Central memory CD4-positive, alpha-beta T cell (primary cell): ENCODE measurements at regions not wholly inside any gene's neighbourhood (a gene's known extent, or its start where the extent isn't known, plus 50 kb on each side); places are given as distances from the start of the nearest gene placed in this dataset.

Experiments
- DNase-seq: peaks from one replicate; pipeline ENCODE4 v3.0.0; 2022

DNA sequence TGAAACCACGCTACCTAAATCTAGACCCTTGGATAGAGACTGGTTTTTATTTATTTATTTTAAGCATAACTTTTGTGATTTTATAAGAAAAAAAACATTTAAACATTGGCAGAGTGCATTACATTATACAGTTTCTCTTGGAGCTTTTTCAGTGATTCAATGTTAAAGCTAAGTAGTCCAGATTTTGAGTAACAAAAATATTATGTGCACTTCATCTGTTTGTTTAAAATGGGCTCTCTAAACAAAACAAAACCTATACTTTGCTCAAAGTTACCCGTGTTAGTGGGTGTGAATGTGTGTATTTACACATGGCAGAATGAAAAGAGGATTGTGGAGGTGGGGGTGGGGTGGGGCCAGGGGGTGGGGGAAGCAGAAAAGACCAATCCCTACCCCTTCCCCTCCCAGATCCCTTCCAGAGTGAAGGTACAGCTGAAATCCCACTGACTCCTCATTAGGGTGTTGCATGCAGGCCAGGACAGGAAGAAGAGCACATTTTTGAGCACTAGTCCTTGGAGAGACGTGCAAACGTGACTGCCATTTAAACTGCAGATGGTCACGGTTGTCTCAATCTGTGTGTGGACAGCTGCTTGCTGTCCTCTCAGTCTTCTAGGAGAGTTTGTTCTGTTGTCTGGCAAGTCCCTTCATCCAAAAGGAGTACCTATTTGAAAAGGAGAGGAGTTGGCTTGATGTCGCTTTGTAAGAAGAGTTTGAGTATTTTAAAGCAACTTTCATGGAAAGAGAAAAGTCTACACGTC lies 303.0 kb downstream of the ICOS start:
- no peak for DNase-seq

GRCh38 chr2:204240961-204241360 lies 304.3 kb upstream of the PARD3B start:
- DNase-seq: no peak

GRCh38 chr2:204249437-204249836 lies 295.8 kb upstream of the PARD3B start:
- no peak for DNase-seq

GRCh38 chr2:204250692-204251091 lies 294.6 kb upstream of the PARD3B start:
- no peak for DNase-seq

DNA sequence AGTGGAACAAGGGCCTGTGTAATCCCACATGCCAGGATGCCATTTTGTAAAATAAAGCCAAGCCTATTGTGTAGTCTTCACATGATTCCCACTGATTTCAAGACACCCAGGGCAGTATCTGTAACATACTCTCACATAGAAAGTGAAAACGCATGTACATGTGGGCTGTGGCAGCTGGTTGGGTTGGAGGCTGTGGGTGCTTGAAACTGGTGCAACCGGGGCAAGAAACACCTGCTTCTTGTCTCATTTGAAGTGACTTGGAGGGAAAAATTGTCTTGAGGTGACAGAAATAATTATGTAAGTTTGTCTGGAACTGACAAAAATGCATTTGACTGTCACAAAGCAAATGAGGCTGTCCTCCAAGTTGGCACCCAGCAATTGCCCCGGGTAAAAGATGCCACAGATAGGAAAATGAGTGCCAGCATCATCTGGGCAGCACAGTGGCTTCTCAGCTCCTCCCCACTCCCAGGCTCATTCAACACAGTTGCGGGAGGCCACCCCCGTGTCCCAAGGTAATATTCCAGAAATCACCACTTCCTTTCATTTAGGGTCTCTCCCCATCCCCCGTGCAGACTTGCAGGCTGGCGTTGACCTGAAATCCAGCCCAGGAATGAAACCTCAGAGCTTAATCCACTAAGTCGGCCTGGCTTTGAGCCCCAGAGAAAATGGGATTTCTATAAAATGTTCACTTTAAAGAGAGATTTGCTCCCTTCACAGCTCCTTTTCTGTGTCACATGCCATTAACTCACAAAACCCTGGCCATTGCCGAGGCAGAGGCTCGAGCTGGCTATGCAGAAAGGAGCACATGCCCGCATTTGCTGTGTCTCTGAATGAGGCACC lies 293.9 kb upstream of the PARD3B start:
- DNase-seq: no peak

DNA sequence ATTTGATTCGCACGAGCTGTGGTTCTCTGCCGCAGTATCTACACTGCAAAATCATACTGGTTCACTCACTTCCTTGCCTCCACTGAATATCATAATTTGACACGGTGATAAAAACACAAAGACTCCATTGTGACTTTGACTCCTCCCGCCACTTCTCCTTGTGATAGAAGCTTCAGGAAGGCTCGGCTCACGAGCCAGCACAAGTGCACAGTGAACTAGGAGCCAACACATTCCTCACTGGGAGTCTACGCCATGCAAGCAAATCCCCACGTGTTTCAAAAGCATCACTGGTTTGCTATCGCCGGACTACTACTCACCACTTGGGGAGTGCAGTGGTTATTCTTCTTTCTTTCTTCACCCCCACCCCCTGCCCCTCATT lies 293.3 kb upstream of the PARD3B start:
- no peak for DNase-seq

DNA sequence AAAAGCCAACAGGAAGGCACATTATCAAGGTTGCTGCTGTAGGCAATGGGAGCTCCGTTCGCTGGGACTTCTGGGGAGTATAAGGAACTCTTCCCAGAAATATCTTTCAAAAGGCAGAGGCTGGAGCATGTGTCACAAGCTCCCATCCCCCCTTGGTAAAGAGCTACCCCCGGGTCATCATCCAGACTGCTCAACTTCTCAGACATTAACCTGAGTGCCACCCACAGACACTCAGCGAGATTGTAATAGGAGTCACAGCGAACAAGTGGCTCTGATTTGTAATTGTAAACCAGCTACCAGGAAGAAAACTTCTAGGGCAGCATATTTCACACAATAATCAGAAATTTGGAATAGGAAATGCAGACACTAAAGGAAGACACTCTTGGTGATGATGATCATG lies 290.2 kb upstream of the PARD3B start:
- no peak for DNase-seq

DNA sequence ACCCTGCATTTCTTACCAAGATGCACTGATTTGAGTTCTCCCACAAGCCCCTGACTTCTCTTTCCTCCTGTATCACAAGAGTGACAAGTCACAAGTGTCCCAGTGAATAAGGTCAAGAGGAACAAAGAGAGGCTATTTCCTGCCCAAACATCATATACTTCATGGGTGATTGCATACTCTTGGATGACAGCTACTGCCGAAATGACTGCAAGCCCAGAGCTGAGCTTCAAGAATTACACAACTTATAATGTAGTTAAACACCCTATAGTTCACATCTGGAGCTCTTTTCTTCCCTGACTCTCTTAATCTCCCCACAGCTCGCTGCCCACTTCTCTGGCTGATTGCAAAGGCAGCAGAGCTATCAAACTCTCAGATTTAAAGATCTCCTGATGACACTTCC lies 289.7 kb upstream of the PARD3B start:
- DNase-seq: no peak

- no peak for DNase-seq
Measured at GRCh38 chr2:204257781-204258180, 287.5 kb upstream of the PARD3B start.

DNA sequence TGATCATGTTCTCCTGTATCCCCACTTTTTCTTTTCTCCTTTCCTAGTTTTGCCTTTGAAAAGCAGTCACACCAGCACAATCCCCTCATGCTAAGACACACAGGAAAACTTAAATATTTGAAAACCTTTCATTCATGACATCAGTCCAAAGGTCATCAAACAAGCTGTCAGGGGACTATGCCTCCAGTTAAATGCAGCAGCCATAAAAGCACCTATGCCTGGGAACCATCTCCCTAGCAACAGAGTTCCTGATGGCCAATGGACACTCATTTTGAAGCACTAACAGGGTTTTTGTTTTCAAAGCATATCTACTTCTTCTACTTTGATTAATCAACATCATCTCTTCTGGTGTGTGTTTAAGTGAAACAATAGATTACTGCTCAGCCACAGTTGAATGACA lies 286.4 kb upstream of the PARD3B start:
- no peak for DNase-seq

DNA sequence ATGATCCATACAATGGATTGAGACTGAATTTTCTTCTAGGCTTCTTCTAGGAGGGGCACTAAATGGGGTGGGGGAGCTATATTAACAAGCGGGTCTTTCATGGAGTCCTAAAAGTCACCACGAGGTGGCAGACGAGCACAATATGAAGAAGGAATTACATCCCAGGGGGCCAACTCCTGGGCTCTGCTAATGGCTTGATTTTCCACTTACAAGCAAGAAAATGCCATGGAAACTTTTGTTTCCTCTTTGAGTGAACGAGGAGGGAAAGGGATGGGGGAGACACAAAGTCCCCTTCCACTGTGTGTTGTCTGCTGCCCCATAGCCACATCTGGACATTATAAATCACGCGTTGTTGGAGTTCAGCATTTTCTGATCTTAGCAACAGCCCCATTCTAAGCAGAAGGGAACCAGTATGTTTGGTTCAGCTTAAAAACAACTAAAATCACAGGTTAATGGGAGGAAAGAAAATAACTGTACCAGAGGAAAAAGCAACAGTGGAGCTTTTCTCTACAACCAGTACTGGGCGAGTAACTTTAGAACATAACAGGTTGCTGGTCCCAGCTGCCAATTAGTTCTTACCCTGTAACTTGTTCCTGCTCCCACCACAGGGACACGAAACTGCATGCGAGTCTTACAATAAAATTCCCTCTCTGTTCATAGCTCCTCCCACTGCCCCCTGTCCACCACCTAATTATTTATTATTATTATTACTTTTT lies 285.0 kb upstream of the PARD3B start:
- DNase-seq: no peak

DNA sequence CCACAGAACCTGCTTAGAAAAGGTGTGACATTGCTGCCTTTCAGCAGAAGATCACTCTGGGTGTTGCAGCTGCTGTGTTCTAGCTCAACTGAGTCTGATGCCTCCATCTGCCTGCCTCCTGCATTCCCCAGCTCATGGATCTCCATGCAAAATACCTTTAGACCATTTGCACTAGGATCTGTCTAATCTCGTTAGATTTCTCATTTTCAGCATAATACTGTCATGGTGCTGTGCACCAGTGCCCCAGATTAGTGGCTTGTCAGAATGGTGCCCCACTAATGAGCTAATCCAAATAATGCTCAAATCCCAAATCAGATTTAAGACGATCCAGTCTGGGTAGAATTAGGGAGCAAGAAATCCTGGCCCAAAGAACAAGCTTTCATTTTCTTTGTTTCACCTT lies 284.4 kb upstream of the PARD3B start:
- no peak for DNase-seq

DNA sequence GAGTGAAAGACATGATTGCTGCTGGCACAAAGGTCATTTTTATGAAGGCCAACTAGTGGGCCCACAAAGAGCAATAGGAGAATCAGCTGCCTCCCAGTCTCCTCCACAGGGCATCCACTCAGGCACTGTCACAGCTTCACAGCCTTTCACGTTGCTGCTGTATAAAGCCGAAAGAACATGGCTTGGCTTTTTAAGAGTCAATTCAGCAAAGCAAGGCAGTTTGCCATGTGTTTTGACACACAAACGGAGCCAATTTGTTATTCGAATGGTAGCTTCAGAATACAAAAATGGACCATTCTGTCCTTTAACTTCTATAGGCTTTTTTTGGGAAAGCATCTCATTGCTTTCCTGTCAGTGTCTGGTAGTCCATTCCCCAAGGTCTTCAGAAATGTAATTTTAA lies 283.4 kb upstream of the PARD3B start:
- DNase-seq: no peak

GRCh38 chr2:204264085-204264553 lies 281.2 kb upstream of the PARD3B start:
- no peak for DNase-seq

- DNase-seq: no peak
Measured at GRCh38 chr2:204264621-204265140, 280.6 kb upstream of the PARD3B start.

GRCh38 chr2:204265681-204266181 lies 279.5 kb upstream of the PARD3B start:
- DNase-seq: no peak

- DNase-seq: no peak
Measured at GRCh38 chr2:204268458-204268857, 276.8 kb upstream of the PARD3B start.

GRCh38 chr2:204268971-204269370 lies 276.3 kb upstream of the PARD3B start:
- no peak for DNase-seq

DNA sequence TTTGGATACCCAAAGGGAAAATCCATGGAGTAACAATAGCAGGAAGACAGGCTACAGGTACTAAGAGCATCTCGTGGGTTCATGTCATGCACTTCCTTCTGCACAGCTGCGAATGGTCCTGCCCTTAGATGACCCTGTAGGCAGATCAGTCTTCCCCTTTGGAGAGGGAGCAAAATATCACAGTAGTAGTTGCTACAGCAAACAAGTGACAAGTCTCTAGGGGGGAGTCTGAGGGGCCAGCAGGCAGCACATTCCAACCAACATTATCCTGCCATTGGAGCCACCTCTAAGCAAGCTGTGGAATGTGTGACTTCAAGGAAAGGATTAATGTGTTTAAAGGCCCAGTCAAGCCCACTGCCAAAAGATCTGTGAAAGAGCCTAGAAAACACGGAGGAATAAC lies 273.2 kb upstream of the PARD3B start:
- DNase-seq: no peak

GRCh38 chr2:204272610-204273287 lies 272.5 kb upstream of the PARD3B start:
- DNase-seq: no peak

DNA sequence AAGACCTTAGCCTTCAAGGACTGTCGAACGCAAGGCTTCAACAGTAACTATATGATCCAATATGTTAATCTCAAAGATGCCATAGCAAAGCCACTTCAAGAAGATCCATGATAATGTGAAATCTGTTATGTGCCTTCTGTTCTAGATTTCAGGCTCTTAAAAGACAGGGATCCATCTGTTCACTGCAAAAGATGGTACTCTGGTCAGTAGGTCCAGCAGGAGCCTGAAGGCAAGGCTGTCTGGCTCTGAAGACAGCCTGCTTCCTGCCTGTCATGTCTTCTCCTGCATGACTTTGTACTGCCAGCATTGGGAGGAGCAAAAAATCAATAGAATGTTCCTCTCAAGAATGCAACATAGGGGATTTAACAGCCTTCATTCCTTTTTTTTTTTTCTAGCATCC lies 270.8 kb upstream of the PARD3B start:
- no peak for DNase-seq

- DNase-seq: no peak
Measured at GRCh38 chr2:204274991-204275390, 270.3 kb upstream of the PARD3B start.

- no peak for DNase-seq
Measured at GRCh38 chr2:204277226-204277625, 268.0 kb upstream of the PARD3B start.
